LHCN-M2 (cell line): ENCODE measurements at regions not wholly inside any gene's neighbourhood (a gene's known extent, or its start where the extent isn't known, plus 50 kb on each side); places are given as distances from the start of the nearest gene placed in this dataset.

Experiments used
- DNase-seq: peaks from one replicate; pipeline ENCODE4 v3.0.0-alpha.2; 2012; ENCODE audit warnings: low read depth

DNA sequence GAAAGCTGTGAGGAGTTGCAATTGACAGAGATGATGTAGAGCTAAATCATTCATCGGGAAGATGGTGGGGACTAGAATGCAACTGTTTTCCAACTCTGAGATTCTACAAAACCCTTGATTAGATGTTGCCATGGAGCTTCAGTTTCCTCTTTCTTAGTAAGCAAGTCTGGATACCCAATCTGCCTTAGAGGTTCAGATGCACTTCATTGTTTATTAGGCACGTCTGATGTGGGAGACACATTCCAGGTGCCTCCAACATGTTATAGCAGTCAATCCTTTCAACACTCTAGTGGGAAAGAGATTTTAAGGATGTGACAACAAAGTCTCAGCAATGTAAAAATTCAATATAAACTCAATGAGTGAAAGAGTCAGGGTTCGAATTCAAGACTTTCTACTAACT is 291.3 kb upstream of the PHYHIPL start:
- no peak for DNase-seq

DNA sequence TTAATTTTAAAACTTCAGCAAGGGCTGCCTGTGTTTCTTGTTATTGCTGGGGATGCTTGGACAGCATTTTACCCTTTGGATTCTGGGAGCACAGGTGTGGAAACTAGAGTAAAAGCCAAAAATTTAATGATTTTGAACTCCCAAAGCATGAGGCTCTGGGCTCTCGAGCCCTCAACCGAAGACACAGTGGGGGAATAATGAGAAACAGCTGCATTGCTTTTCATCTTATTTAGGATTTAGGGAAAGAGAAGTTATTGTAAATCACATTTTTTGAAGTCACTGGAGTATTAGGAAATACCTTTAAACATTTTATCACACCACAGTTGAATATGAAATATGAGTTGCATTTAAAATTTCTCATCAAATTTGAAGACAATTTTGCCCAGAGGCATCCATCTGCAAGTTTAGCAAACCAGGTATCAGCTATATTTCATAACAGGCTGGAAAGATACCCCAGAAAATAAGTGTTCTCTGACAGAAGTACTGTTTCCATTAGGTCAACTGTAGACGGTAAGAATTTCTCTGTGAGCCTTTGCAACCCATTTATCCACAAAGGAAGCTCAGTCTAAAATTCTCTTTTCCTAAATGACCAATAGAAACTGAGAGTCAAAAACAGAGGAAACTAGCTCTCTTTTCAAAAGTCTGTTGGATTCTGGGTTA is 290.6 kb upstream of the PHYHIPL start:
- DNase-seq: no peak

DNA sequence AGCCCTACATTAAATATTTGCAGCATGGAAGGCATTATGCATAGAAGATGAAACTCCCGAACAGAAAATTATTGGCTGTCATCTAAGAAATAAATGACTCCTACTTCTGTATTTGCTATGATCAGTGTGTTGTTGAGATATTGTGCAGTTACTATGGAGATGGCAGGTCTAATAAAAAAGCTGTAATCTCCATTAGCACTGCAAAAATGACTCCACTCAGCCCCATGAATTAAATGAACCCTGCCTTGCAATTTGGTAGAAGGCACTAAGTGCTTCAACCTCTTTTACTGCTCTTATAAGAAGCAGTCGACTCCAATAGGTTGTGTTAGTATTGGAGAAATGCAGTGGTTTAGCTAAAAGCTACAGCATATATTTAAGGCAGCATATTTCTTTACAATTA is 290.0 kb upstream of the PHYHIPL start:
- DNase-seq: no peak

DNA sequence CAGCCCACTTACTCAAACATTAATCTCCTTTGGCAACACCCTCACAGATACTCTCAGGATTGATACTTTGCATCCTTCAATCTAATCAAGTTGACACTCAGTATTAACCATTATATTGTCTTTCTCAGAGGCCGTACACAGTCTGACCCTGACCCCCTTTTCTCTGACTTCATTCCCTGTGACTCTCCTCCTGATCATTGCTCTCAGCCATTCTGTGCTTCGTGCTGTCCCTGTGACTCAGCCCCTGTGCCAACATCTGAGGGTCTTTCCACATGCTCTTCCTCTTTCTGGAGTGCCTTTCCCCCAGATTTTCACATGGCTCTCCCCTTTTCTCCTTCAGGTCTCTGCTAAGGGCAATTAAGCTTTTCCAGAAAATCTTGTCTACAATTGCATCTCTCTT is 289.0 kb upstream of the PHYHIPL start:
- no peak for DNase-seq

DNA sequence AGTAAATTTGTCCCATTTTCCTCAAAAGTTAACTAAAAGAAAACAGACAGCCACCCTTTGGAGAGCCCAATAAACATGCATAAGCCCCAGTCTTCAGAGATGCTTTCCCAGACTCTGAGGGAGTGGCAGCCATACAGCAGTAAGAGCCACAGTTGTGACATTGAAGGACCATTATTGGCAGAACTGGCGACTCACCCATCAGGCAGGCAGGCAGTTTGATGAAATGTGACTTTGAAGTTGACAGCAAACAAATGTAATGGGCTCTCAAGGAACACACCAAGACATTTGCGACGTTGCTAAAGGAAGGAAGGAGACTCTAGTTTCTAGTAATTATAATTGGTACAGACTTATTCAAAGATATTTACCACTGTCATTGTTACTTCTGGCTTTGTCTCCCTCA is 287.5 kb upstream of the PHYHIPL start:
- no peak for DNase-seq

DNA sequence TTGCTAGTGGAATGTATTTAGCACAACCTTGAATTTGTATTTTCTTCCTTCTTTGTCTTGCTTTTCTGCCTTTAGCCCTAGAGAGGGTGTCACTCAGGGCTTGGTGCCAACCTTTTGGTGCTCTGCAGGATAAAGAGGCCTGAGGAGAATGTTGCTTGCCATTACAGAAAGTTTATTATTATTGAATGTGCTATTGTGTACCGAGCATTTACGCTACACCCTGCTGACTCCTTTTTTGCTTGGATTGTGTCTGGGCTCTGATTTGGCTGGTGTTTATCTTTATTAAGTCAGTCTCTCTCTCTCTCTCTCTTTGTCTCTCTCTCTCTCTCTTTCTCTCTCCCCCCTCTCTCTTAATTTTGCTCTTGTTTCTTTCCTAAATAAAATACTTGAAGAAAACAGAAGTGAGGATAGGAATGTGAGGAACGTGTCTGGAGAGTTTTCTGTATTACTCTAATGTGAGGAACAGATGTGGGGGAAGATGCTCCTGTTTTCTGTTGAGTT is 284.4 kb upstream of the PHYHIPL start:
- DNase-seq: no peak

DNA sequence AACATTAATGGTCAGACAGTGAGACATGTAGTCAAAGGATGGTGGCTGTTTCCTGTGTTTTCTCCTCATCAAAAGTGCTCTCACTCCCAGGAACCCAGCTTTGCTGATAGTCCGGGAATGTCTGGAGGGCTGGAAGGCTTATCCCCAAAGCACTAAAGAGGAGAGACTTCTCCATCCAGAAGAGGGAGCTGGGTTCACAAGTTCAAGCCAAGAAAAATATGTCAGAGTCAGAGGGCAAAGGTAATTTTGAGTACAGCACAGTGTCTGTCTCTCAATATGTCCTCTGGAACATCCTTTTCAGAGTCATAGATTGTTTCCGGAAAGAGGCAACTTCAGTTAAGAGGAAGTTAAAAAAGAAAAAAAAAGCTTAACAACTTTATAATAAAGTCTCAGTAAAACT is 281.5 kb upstream of the PHYHIPL start:
- peak; percentile 41 for DNase-seq

DNA sequence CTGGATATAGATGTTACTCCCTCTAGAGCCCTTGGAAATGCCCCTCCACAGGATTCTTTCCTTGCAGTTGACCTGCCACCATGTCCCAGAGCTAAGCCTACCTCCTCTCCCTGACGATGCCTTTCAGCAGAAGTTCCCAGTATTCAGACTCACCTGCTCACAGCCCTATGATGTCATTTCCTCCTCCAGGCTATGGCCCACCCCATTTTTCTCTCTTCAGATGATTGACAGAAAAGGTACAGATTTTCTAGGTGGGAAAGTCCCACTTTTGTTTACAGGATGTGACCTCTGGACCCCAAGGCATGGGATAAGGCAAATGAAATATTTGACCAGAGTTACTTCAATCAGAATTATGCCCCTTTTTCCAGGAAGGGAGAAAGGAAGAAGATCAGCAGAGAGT is 280.2 kb upstream of the PHYHIPL start:
- DNase-seq: no peak

DNA sequence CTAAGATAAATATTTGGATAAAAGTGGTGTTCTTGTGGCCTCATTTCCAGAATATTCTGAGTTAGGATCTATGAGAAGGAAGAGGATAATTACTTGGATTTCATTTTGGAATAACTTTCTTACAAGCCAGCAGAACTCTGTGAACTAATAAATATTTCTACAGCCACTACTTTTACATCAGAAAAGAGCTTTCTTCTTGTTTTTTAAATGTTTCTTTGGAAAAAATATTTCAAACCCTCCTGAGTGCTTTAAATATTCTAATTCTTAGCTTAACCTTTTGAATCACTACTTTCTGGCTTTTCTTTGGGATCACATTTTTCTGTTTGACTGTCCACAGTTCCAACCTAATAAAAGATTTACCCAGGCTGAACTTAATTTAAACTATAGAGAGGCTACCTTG is 279.2 kb upstream of the PHYHIPL start:
- no peak for DNase-seq

DNA sequence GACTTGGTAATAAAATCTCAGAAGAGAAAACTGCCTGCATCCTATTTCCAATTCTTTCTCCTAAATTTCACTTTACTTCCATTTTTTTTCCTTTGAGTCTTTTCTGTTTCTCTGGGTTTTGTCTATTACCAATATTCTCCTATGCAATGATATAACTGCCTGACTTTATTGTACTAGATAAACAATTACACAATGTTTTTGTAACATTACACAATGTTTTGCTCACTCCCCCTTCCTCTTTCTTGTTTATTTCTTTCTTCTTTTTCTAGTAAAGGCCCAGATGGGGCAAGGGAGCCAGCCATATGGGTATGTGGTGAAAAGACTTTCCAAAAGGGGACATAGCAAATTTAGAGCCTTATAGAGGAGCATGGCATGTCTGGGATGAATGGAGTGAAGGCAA is 278.7 kb upstream of the PHYHIPL start:
- no peak for DNase-seq

DNA sequence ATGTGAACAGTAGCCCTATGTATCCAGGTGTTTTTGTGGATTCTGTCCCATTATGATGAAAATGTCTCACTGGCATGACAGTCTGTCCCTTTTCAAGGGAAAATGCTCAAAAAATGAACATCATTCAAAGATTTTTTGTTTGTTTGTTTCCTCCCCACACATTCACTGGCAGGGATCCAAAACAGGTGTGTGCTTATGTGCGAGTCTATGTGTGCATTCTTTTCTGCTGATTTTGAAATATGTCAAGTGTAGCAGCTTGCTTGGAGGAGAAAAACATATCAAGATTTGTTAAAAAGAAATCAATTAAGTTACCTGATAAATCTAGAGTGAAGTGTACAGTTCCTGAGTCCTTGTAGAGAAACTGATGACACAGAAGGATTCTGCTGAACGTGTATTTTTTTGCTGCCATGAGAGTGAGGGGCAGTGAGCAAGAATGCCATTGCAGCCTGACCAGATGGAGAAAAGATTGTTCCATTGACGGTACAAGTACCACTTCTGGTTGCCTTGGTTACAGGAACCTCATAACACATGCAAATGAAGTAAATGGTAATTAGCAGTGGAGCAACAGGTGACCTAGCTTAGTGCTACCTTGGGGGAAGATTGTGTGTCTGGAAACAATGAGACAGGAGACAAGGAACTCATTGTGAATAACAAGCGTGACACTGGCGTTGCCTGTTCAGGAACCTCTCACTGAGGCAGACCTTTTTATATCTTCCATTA is 277.4 kb upstream of the PHYHIPL start:
- DNase-seq: no peak

DNA sequence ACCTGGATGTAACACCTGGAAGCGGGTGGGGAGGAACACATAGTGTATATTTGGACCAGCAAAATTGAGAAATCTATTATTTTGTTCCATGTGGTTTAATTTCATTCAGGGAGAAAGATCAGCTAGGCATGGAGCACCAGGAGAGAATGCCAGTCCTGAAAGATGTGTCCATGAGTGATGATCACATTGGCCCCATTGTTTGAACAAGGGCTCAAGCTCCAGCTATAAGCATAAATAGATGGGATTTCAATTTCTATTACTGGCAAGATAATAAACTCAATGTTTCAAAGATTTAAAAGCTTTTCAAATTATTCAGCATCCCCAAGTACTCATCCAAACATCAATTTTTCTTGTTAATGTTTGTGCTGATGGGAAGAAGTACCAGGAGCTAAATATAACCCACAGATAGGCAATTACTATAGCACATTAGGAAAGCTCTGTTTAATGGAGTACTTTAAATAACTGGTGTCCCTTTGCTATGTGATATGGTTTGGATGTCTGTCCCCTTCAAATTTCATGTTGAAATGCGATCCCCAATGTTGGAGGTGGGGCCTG is 275.3 kb upstream of the PHYHIPL start:
- no peak for DNase-seq

DNA sequence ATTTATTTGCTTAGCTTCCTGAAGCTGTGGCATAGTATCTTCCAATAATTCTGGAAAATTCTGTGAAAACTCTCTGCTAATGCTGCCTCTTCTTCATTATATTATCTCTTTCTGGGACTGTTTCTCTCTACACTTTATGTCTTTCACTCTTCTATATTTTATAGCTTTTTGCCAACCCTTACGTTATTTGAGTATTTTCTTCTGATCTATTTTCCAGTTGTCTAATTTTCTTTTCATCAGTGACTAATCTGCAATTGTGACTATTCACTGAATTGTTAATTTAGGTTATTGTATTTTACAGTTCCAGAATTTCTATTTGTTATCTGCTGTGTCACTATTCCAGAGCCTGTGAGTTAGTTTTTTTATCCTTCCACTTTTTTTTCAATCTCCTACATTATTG is 273.4 kb upstream of the PHYHIPL start:
- no peak for DNase-seq

DNA sequence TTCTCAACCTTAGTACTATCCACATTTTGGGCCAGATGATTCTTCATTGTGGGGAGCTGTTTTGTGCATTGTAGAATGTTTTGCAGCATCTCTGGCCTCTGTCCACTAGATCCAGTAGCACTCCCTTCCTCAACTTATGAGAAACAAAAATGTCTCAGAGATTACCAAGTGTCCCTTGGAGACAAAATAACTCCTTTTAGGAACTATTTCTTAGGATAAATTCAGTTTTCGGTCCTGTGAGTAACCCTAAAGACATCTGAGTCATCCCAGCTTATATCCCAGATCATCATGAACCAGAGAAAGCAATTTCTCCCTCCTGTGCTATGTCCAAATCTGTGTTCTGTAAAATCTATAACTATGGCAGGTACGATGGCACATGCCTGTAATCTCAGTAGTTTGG is 266.6 kb upstream of the PHYHIPL start:
- DNase-seq: peak; percentile 46

DNA sequence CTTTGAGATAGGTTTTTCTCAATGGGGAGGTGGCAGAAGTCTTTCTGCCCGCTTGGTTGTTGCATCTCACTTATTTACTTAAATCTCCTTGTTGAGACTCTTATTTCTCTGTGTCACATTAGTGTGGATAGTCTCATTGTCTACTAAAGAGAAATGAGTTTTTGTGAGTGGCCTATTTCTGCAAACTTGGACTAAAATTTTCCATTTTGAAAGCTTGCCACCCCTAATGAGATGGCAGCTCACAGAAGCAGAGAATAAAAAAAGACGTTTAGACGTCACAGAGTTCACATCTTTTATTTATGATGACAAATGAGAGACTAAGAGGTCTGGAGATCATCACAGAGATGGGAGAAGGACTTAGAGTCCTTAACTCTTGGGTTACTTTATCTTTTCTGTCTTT is 262.7 kb upstream of the PHYHIPL start:
- no peak for DNase-seq

DNA sequence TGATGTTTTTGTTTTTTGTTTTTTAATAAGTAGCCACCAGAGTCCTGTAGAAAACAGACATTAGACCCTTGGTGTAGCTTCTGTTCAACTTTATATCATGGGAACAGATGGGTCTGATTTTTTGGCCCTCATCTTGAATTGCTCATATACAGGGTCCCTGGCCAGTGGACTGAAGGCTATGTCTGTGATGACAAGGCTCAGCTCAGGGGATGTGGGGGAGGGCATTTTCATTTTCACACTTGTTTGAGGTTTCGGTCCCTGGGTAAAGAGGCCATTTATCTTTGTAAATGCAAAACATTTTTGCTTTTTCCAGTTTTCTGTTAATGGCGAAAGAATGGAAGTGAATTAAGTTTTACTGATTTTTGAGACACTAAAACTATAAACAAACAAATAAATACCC is 257.6 kb upstream of the PHYHIPL start:
- no peak for DNase-seq

DNA sequence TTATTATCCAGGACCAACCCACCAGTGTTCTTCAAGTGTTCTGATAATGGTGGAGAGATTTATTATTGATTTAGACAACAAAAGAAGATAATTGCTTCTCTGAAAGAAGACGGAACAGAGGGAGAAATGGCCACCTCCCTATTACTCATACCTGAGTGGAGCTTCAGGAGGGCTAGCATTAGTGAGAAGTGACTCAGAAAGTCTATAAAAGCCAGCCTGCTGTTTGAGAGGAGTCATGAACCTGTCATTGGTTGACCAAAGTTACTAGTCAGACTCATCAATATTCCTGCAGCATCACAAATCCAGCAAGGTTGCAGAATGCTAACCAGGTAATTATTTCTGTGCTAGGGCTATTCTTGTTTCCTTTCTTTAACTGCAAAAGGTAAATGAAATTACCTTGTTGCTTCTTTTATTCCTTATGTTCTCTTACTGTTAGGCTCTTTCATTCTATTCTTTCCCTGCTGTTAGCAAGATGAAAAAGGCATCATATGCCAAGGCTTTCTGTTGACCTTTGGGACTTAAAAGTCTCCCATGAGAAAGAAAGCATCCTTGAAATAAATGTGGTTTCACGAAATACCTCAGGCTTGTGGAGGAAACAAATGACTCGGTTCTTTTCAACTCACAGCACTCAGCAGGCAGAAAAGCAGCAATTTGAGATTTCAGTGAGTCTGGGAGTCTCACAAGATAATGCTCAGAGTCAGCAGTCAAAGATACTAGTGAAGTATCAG is 256.4 kb upstream of the PHYHIPL start:
- peak; percentile 90 for DNase-seq

DNA sequence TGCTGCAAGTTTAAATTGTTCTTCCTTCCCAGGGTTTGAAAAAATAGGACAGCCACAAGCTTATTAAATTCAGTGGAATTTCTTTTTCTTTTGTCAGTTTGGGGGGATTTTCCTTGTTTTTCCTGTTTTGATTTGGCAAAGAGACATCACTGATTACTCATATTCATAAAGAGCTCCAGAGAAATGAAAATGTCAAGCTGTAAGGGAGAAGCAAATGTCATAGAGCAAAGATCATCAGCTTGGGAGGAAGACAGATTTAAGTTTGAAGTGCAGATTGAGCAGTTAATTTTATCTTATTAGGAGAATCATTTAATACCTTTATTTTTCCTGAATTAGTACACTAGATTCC is 255.8 kb upstream of the PHYHIPL start:
- DNase-seq: no peak

DNA sequence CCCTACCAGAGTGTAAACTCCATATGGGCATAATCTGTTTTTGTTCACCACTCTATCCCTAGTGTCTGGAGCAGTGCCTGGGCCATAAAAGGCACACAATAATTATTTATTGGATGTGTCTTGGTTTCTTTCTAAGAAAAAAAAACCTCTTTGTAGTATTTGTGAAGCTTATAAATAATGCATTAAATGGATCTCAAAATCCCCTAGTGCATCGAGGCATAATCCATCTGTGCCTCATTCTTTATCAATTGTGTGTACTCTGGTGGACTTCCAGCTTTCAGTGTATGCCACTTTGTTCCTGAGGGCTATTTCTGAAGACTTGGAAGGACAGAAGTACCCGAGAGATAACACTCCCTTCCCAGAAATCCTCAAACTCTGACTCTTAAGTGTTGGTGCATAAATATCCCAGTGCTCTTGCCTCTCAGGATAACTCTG is 255.0 kb upstream of the PHYHIPL start:
- DNase-seq: peak; percentile 5

DNA sequence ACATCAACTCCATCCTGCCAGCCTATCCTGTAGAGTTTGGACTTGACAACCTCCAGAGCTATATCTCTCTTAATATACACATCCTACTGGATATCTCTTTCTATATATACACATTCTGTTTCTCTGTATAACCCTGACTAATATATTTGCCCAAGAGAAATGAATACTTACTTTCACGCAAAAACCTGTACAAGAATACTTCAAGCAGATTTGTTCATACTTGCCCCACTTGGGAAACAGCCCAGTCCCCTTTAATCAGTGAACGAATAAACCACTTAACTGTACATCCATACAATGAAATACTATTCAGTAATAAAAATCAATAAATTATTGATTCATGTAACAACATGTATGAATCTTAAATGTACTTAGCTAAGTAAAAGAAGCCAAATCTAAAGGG is 251.1 kb upstream of the PHYHIPL start:
- no peak for DNase-seq

DNA sequence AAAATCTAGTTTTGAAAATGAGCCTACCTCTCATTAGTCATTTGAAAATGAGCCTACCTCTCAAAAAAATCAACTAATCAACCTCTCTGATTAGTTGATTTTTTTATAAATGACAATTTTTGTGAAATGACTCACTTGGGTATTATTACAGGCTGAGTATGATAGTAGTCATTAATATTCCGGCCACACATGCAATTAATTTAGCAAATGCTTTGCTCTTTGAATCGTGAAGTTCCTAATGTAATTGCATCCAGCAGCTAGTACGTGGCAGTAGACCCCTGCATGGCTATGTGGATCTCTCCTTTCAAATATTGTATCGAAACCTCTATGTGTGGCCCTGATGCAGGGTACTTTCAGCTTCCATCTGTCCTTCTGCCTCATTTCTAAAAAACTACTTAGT is 245.9 kb upstream of the PHYHIPL start:
- DNase-seq: no peak

DNA sequence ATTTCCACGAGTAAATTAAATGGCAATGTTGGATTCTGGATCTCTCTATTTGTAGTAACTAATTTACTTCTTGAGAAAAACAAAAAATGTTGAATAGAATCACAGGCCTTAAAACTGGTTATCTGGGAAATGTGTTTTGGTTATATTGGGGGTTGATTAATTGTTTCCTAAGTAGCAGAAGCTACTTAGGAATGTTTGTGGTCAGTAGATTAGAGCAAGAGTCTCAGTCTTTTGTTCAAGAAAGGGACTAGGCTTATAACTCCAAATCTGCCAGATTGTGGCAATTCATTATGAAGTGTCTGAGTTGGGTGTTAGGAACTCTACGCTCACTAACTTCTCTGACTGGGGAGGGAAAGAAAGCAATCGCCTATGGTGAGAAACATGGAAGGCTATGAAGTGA is 244.3 kb upstream of the PHYHIPL start:
- DNase-seq: no peak
